B cell (primary cell): ENCODE measurements at regions not wholly inside any gene's neighbourhood (a gene's known extent, or its start where the extent isn't known, plus 50 kb on each side); places are given as distances from the start of the nearest gene placed in this dataset.
A peak's percentile ranks its signal among the peaks of the same experiment; 100 is the strongest.

Experiments
- ATAC-seq: fragments of 200-7000 bp; cut with Tn5 transposase; one replicate; pipeline ENCODE4 v1.10.0; 2021; ENCODE audit warnings: low read depth, mild to moderate bottlenecking, moderate number of reproducible peaks, moderate library complexity
- CTCF ChIA-PET: fragments of 350-600 bp; sonication (Branson Sonifier 250); formaldehyde crosslinking; loops from one replicate; lab custom pipeline; 2021; ENCODE audit warnings: antibody characterized with exemption, inconsistent platforms; lab: Charles Lee
- POLR2A ChIA-PET: fragments of 350-600 bp; sonication (Branson Sonifier 250); formaldehyde crosslinking; loops from one replicate; lab custom pipeline; 2021; ENCODE audit warnings: antibody characterized with exemption; lab: Charles Lee
- DNase-seq: peaks from one replicate; pipeline ENCODE4 v3.0.0; 2013
- H2AFZ ChIP-seq: 2 replicates; pipeline ENCODE4 v1.6.1; 2012; ENCODE audit warnings: mild to moderate bottlenecking, low read depth, low read length; ENCODE audit not compliant: insufficient read depth, poor library complexity, severe bottlenecking
- H3K27ac ChIP-seq, 2 donors: 1 replicate in 1 of 2; 2 replicates in 1 of 2; pipeline ENCODE4 v1.5.1; 2012 to 2013; ENCODE audit warnings: low read length in 2 of 2, mild to moderate bottlenecking in 2 of 2, moderate library complexity in 1 of 2
- H3K27me3 ChIP-seq, 4 experiments: fragments of 200-600 bp in 1 of 4; sonication (generic) in 1 of 4; replicated peaks in 1 of 4; 1 replicate in 2 of 4; 2 replicates in 2 of 4; pipeline versions ENCODE4 v1.6.1 to v1.7.0; 2013 to 2016; ENCODE audit warnings: low read length in 3 of 4, mild to moderate bottlenecking in 2 of 4, mixed read lengths in 1 of 4, moderate library complexity in 1 of 4; ENCODE audit not compliant: insufficient read depth in 4 of 4, control insufficient read depth in 3 of 4; ENCODE audit errors: control extremely low read depth in 1 of 4
- H3K36me3 ChIP-seq, 2 experiments: replicated peaks in 1 of 2; 1 replicate in 1 of 2; 2 replicates in 1 of 2; pipeline versions ENCODE4 v1.6.1 to v1.7.1; 2013; ENCODE audit warnings: low read length in 1 of 2; ENCODE audit not compliant: insufficient read depth in 2 of 2, control insufficient read depth in 1 of 2; ENCODE audit errors: control extremely low read depth in 1 of 2, extremely low read depth in 1 of 2
- H3K4me1 ChIP-seq, 2 donors: fragments of 200-600 bp in 1 of 2; sonication (generic) in 1 of 2; 1 replicate in 1 of 2; 2 replicates in 1 of 2; pipeline versions ENCODE4 v1.5.1 to v1.6.1; 2013 to 2017; ENCODE audit warnings: low read length in 2 of 2; ENCODE audit not compliant: control insufficient read depth in 2 of 2, insufficient read depth in 2 of 2
- H3K4me2 ChIP-seq: replicated peaks from 2 replicates; pipeline ENCODE3; 2012; ENCODE audit warnings: mild to moderate bottlenecking, low read depth, low read length; ENCODE audit not compliant: poor library complexity, severe bottlenecking
- H3K4me3 ChIP-seq, 5 experiments: fragments of 200-600 bp in 1 of 5; sonication (generic) in 1 of 5; 1 replicate in 3 of 5; 2 replicates in 2 of 5; pipeline versions ENCODE4 v1.5.1 to v1.7.0; 2011 to 2016; ENCODE audit warnings: low read length in 4 of 5, mild to moderate bottlenecking in 4 of 5, low read depth in 2 of 5, control low read depth in 1 of 5, moderate library complexity in 1 of 5; ENCODE audit not compliant: insufficient read depth in 1 of 5; ENCODE audit errors: control extremely low read depth in 1 of 5, extremely low read depth in 1 of 5
- H3K79me2 ChIP-seq: fragments of 200-600 bp; sonication (generic); one replicate; pipeline ENCODE4 v1.6.0; 2016; ENCODE audit warnings: low read length; ENCODE audit not compliant: control insufficient read depth, insufficient read depth
- H3K9ac ChIP-seq: fragments of 200-600 bp; sonication (generic); 2 replicates; pipeline ENCODE4 v1.6.1; 2017; ENCODE audit warnings: mild to moderate bottlenecking, low read length, moderate library complexity
- H3K9me3 ChIP-seq, 3 donors: one replicate each; pipeline versions ENCODE4 v1.6.1 to v1.7.1; 2013; ENCODE audit warnings: low read length in 2 of 3; ENCODE audit not compliant: control insufficient read depth in 2 of 3, insufficient read depth in 1 of 3; ENCODE audit errors: control extremely low read depth in 1 of 3
- H4K20me1 ChIP-seq: 2 replicates; pipeline ENCODE4 v1.6.0; 2012; ENCODE audit warnings: mild to moderate bottlenecking, low read length; ENCODE audit not compliant: insufficient read depth, control insufficient read depth, poor library complexity, severe bottlenecking
- H3K27ac Mint-ChIP-seq: one replicate; pipeline ENCODE4 v1.8.0; 2021; ENCODE audit warnings: mixed read lengths
- H3K27me3 Mint-ChIP-seq: one replicate; pipeline ENCODE4 v1.8.0; 2021; ENCODE audit warnings: mixed read lengths
- H3K4me1 Mint-ChIP-seq: one replicate; pipeline ENCODE4 v1.8.0; 2021; ENCODE audit warnings: mixed read lengths
- H3K4me3 Mint-ChIP-seq: one replicate; pipeline ENCODE4 v1.8.0; 2021; ENCODE audit warnings: mixed read lengths
- H3K9me3 Mint-ChIP-seq: one replicate; pipeline ENCODE4 v1.8.0; 2022; ENCODE audit warnings: mixed read lengths; ENCODE audit not compliant: insufficient read depth
- EZH2 ChIP-seq: IDR thresholded peaks from 2 replicates; pipeline ENCODE4 v1.6.1; 2012; ENCODE audit warnings: borderline replicate concordance, low read depth, mild to moderate bottlenecking, moderate library complexity, low read length; ENCODE audit not compliant: insufficient read depth, poor library complexity, severe bottlenecking
- WGBS: methylation state at CpG from one replicate; pipeline ENCODE4 v1.1.5; 2013; ENCODE audit warnings: missing lambda C conversion rate; ENCODE audit not compliant: insufficient coverage; 5-methylcytosine and 5-hydroxymethylcytosine counted together
- intact Hi-C: fragments of 100-400 bp; cut with micrococcal nuclease; formaldehyde crosslinking; loops from one replicate; pipeline ENCODE4 v1.10.0; 2022
- TF ChIP-seq, protein P1 (sequence below): fragments of 200-600 bp; IDR thresholded peaks from one replicate; pipeline ENCODE4 v1.8.0; 2022; ENCODE audit warnings: antibody characterized with exemption, mild to moderate bottlenecking

DNA sequence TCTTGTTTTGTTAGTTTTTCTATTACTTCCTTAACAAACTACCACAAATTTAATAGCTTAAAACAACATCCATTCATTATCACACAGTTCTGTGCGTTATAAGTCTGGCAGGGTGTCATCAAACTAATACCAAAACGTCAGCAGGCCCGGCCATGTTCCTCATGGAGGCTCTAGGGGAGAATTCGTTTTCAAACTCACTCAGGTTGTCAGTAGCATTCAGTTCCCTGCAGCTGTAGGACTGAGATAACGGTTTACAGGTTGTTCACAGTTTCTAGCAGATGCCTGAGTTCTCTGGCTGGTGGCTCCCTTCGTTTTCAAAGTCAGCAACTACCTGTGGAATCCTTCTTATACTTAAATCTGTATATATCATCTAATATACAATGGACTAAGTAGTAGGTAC lies 72.5 kb upstream of the PRSS16 start:
- Mint-ChIP-seq H3K4me3 (no peak overlapping the region), H3K9me3 (no peaks in the 10 kb centered on the region), H3K4me1 (peaks cover 15% of the 10 kb centered on the region), H3K27me3 (peaks cover 6% of the 10 kb centered on the region), H3K27ac (no peak overlapping the region)
- no peak overlapping the region for H3K4me2 ChIP-seq
- no peak for TF ChIP-seq EZH2
- no peaks in the 10 kb centered on the region for H3K27me3 ChIP-seq
- no peaks in the 10 kb centered on the region for H3K79me2 ChIP-seq
- WGBS, result 96% methylated on average over 4 of the region's 6 CpGs
- POLR2A ChIA-PET, result interaction anchor here (0.6 kb wide), 1 partner anchor 727 kb away, joined by 4 read pairs; no protein-coding TSS in a partner anchor
- CTCF ChIA-PET, result interaction anchor here (0.6 to 4.2 kb wide), 5 partner anchors 14 to 1520 kb away, joined by 3 to 55 read pairs (median 3); no protein-coding TSS in a partner anchor
- peaks cover 0 to 7% of the 10 kb centered on the region in 2 donors for H3K4me1 ChIP-seq
- no peak overlapping the region for H3K9ac ChIP-seq
- H2AFZ ChIP-seq, result no peak overlapping the region
- peaks cover 0 to 18% (median 0%) of the 10 kb centered on the region in 3 donors for H3K9me3 ChIP-seq
- H3K36me3 ChIP-seq, result no peaks in the 10 kb centered on the region
- DNase-seq, result no peak
- H3K27ac ChIP-seq, result no peak overlapping the region
- H4K20me1 ChIP-seq, result no peaks in the 10 kb centered on the region
- intact Hi-C loops, result loop anchor here (5.0 to 10.0 kb wide), 2 partner anchors 200 to 578 kb away; partner anchors contain the start of gene ABT1
- H3K4me3 ChIP-seq, result no peak overlapping the region
- ATAC-seq, result no peak

DNA sequence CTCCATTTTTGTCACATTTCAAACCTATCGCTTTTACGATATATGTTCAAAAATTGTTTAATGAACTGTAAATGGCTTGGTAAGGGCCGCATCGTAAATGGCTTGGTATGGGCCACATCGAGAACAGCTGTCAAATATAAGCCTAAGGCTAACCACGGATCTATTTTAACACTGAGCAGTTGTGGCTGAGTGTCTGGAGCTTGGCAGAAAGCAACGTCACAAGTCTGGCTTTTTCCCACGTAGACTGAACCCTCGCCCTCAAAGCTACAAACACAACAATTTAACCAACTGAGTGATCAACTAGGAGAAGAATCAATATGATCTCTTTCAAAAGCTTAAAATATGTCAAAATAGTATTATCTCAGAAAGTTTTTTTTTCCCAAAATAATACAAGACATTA lies 71.4 kb upstream of the PRSS16 start:
- H3K9me3 ChIP-seq, result peaks cover 0 to 13% (median 0%) of the 10 kb centered on the region in 3 donors
- H3K4me2 ChIP-seq, result peak overlapping the region; percentile 97
- H3K27me3 ChIP-seq, result no peaks in the 10 kb centered on the region
- Mint-ChIP-seq H3K4me3 (peak overlapping the region; percentile 96), H3K4me1 (peaks cover 15% of the 10 kb centered on the region), H3K9me3 (no peaks in the 10 kb centered on the region), H3K27me3 (no peaks in the 10 kb centered on the region), H3K27ac (peak overlapping the region; percentile 72)
- 10% methylated on average over 2 of the region's 9 CpGs for WGBS
- peak overlapping the region in 1 of 5 experiments; percentile 100 for H3K4me3 ChIP-seq
- H3K79me2 ChIP-seq, result no peaks in the 10 kb centered on the region
- no peak overlapping the region for H2AFZ ChIP-seq
- intact Hi-C loops, result loop anchor here (2.0 to 10.0 kb wide), 4 partner anchors 199 to 579 kb away; partner anchors contain the start of gene ABT1
- H3K4me1 ChIP-seq, result peaks cover 0 to 7% of the 10 kb centered on the region in 2 donors
- H4K20me1 ChIP-seq, result no peaks in the 10 kb centered on the region
- ChIA-PET POLR2A (interaction anchor here (1.2 kb wide), 1 partner anchor 512 kb away, joined by 3 read pairs; no protein-coding TSS in a partner anchor), CTCF (interaction anchor here (1.2 to 4.3 kb wide), 11 partner anchors 11 to 726 kb away, joined by 3 to 55 read pairs (median 13); a partner anchor contains a TSS)
- H3K27ac ChIP-seq, result no peak overlapping the region
- no peaks in the 10 kb centered on the region for H3K36me3 ChIP-seq
- peak overlapping the region; percentile 100 for H3K9ac ChIP-seq
- no peak for TF ChIP-seq EZH2
- TF ChIP-seq, protein P1, sequence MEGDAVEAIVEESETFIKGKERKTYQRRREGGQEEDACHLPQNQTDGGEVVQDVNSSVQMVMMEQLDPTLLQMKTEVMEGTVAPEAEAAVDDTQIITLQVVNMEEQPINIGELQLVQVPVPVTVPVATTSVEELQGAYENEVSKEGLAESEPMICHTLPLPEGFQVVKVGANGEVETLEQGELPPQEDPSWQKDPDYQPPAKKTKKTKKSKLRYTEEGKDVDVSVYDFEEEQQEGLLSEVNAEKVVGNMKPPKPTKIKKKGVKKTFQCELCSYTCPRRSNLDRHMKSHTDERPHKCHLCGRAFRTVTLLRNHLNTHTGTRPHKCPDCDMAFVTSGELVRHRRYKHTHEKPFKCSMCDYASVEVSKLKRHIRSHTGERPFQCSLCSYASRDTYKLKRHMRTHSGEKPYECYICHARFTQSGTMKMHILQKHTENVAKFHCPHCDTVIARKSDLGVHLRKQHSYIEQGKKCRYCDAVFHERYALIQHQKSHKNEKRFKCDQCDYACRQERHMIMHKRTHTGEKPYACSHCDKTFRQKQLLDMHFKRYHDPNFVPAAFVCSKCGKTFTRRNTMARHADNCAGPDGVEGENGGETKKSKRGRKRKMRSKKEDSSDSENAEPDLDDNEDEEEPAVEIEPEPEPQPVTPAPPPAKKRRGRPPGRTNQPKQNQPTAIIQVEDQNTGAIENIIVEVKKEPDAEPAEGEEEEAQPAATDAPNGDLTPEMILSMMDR, result no peak
- ATAC-seq (no peak), DNase-seq (peak; percentile 32)
